SU-DHL-6 (cell line): ENCODE measurements at regions not wholly inside any gene's neighbourhood (a gene's known extent, or its start where the extent isn't known, plus 50 kb on each side); places are given as distances from the start of the nearest gene placed in this dataset.

Experiments used
- H2AFZ ChIP-seq: fragments of 200-600 bp; sonication (generic); 2 replicates; pipeline ENCODE4 v1.6.1; 2014; ENCODE audit warnings: low read depth, mild to moderate bottlenecking, moderate library complexity, mixed read lengths, antibody characterized with exemption, low read length; ENCODE audit not compliant: severe bottlenecking
- H3F3A ChIP-seq: fragments of 200-600 bp; shearing (Covaris generic); 2 replicates; pipeline ENCODE4 v1.6.0; 2016; ENCODE audit warnings: antibody characterized with exemption, mild to moderate bottlenecking; ENCODE audit not compliant: insufficient read depth
- H3K27ac ChIP-seq: fragments of 200-600 bp; sonication (generic); 2 replicates; pipeline ENCODE4 v1.5.1; 2016; ENCODE audit warnings: low read depth, mild to moderate bottlenecking, low read length, moderate library complexity, mixed read lengths
- H3K27me3 ChIP-seq: fragments of 200-600 bp; sonication (generic), shearing (Covaris generic); 2 replicates; pipeline ENCODE4 v1.6.0; 2014; ENCODE audit warnings: mild to moderate bottlenecking, low read length
- H3K36me3 ChIP-seq: fragments of 200-600 bp; sonication (generic); 2 replicates; pipeline ENCODE4 v1.6.1; 2014; ENCODE audit warnings: mild to moderate bottlenecking, low read length, mixed read lengths
- H3K4me2 ChIP-seq: fragments of 300-600, 200-600 bp; shearing (Covaris generic), sonication (generic); 2 replicates; pipeline ENCODE4 v1.6.0; 2014; ENCODE audit warnings: low read length, low read depth, mild to moderate bottlenecking; ENCODE audit not compliant: poor library complexity, severe bottlenecking
- H3K4me3 ChIP-seq: fragments of 200-600 bp; sonication (generic); 2 replicates; pipeline ENCODE4 v1.5.1; 2014; ENCODE audit warnings: antibody characterized with exemption, low read length, mild to moderate bottlenecking, mixed read lengths; ENCODE audit not compliant: insufficient read depth, poor library complexity, severe bottlenecking
- H3K79me2 ChIP-seq: fragments of 200-600 bp; sonication (generic); 2 replicates; pipeline ENCODE4 v1.6.1; 2014; ENCODE audit warnings: mild to moderate bottlenecking, low read length, moderate library complexity; ENCODE audit not compliant: insufficient read depth
- H3K9ac ChIP-seq: fragments of 200-600 bp; sonication (generic); 2 replicates; pipeline ENCODE4 v1.7.0; 2014; ENCODE audit warnings: mild to moderate bottlenecking, low read length
- H3K9me2 ChIP-seq: fragments of 200-600 bp; sonication (generic); replicated peaks from 2 replicates; pipeline ENCODE4 v1.6.1; 2014; ENCODE audit warnings: low read length; ENCODE audit not compliant: insufficient read depth
- H3K9me3 ChIP-seq: fragments of 200-600 bp; sonication (generic); 2 replicates; pipeline ENCODE4 v1.6.1; 2014; ENCODE audit warnings: low read length, mixed read lengths; ENCODE audit not compliant: insufficient read depth
- H4K20me1 ChIP-seq: fragments of 200-600 bp; sonication (generic); 2 replicates; pipeline ENCODE4 v1.6.1; 2014; ENCODE audit warnings: low read depth, mild to moderate bottlenecking, antibody characterized with exemption, low read length, moderate library complexity, mixed read lengths
- CTCF ChIP-seq: fragments of 200-600 bp; sonication (generic); IDR thresholded peaks from one replicate; pipeline ENCODE4 v1.5.1; 2017; ENCODE audit warnings: antibody characterized with exemption, mild to moderate bottlenecking, low read length, moderate library complexity; ENCODE audit not compliant: insufficient read depth, poor library complexity, severe bottlenecking
- EZH2phosphoT487 ChIP-seq: fragments of 200-600 bp; sonication (generic), shearing (Covaris generic); conservative IDR thresholded peaks from 2 replicates; pipeline ENCODE4 v1.6.1; 2018; ENCODE audit warnings: mild to moderate bottlenecking, antibody characterized with exemption, low read length, moderate library complexity, mixed read lengths

GRCh38 chr6:37557645-37558114 lies 58.0 kb upstream of the CCDC167 start:
- Histone ChIP-seq H3K27me3 (no peaks in the 10 kb centered on the region; the same call in 1 of the 2 replicates), H2AFZ (no peak overlapping the region), H3K79me2 (no peaks in the 10 kb centered on the region), H3K9me2 (no peaks in the 10 kb centered on the region), H3K9me3 (no peaks in the 10 kb centered on the region), H3K4me3 (no peak overlapping the region), H3K4me2 (no peak overlapping the region), H3K27ac (no peak overlapping the region), H3F3A (no peaks in the 10 kb centered on the region), H4K20me1 (no peaks in the 10 kb centered on the region), H3K36me3 (no peaks in the 10 kb centered on the region), H3K9ac (no peak overlapping the region)
- no peak for TF ChIP-seq EZH2phosphoT487
- no peak for TF ChIP-seq CTCF

- Histone ChIP-seq H3K9ac (no peak overlapping the region), H3K9me3 (no peaks in the 10 kb centered on the region), H3K27ac (no peak overlapping the region), H3K4me2 (no peak overlapping the region), H3K36me3 (no peaks in the 10 kb centered on the region), H2AFZ (no peak overlapping the region), H3K9me2 (no peaks in the 10 kb centered on the region), H4K20me1 (no peaks in the 10 kb centered on the region), H3F3A (no peaks in the 10 kb centered on the region), H3K79me2 (no peaks in the 10 kb centered on the region), H3K4me3 (no peak overlapping the region), H3K27me3 (no peaks in the 10 kb centered on the region; the same call in 1 of the 2 replicates)
- no peak for TF ChIP-seq CTCF
- TF ChIP-seq EZH2phosphoT487: no peak
These were observed 57.4 kb upstream of the CCDC167 start for GRCh38 chr6:37556881-37557644.

GRCh38 chr6:37555040-37555781 lies 55.5 kb upstream of the CCDC167 start:
- no peak overlapping the region for H3K4me3 ChIP-seq
- no peaks in the 10 kb centered on the region for H3K9me3 ChIP-seq
- H3K4me2 ChIP-seq: no peak overlapping the region
- H2AFZ ChIP-seq: no peak overlapping the region
- H3F3A ChIP-seq: no peaks in the 10 kb centered on the region
- no peak overlapping the region for H3K27ac ChIP-seq
- TF ChIP-seq EZH2phosphoT487: no peak
- TF ChIP-seq CTCF: no peak
- H3K9me2 ChIP-seq: no peaks in the 10 kb centered on the region
- no peak overlapping the region for H3K9ac ChIP-seq
- no peaks in the 10 kb centered on the region for H3K36me3 ChIP-seq
- H4K20me1 ChIP-seq: no peaks in the 10 kb centered on the region
- H3K27me3 ChIP-seq: no peaks in the 10 kb centered on the region; the same call in 1 of the 2 replicates
- no peaks in the 10 kb centered on the region for H3K79me2 ChIP-seq
